ENCODE measurements at regions not wholly inside any gene's neighbourhood (a gene's known extent, or its start where the extent isn't known, plus 50 kb on each side); places are given as distances from the start of the nearest gene placed in this dataset.

GRCh38 chr16:86324320-86324719 lies 186.0 kb upstream of the FOXF1 start:
- no peaks in the 10 kb centered on the region for H3K4me1 ChIP-seq
- no peaks in the 10 kb centered on the region for H3K36me3 ChIP-seq
- DNase-seq (no peak), ATAC-seq (no peak)
- no peak for TF ChIP-seq CTCF (IDR thresholded peaks at IDR 0.05)
- peaks cover 0 to 17% of the 10 kb centered on the region in 2 donors for H3K27me3 ChIP-seq
- intact Hi-C loops (cut with DNase I) = no loop called here
- H3K4me3 ChIP-seq = no peak overlapping the region
- H3K9me3 ChIP-seq = peaks cover 0 to 5% of the 10 kb centered on the region in 2 donors
- no peak overlapping the region for H3K27ac ChIP-seq

- Histone ChIP-seq H3K4me3 (no peak overlapping the region), H3K27ac (no peak overlapping the region), H3K4me1 (no peaks in the 10 kb centered on the region), H3K9me3 (peaks cover 0 to 5% of the 10 kb centered on the region in 2 donors), H3K36me3 (no peaks in the 10 kb centered on the region), H3K27me3 (peaks cover 0 to 17% of the 10 kb centered on the region in 2 donors)
- DNase-seq (no peak), ATAC-seq (no peak)
- intact Hi-C loops (cut with DNase I) = no loop called here
- TF ChIP-seq CTCF (IDR thresholded peaks at IDR 0.05) = no peak
Observed at GRCh38 chr16:86325360-86325759, 185.0 kb upstream of the FOXF1 start.

- Histone ChIP-seq H3K36me3 (no peaks in the 10 kb centered on the region), H3K4me1 (no peaks in the 10 kb centered on the region), H3K9me3 (peaks cover 0 to 5% of the 10 kb centered on the region in 2 donors), H3K27ac (no peak overlapping the region), H3K4me3 (no peak overlapping the region), H3K27me3 (peaks cover 0 to 22% of the 10 kb centered on the region in 2 donors)
- TF ChIP-seq CTCF (IDR thresholded peaks at IDR 0.05) = no peak
- DNase-seq (no peak), ATAC-seq (no peak)
- intact Hi-C loops (cut with DNase I) = no loop called here
Observed at GRCh38 chr16:86325895-86326294, 184.4 kb upstream of the FOXF1 start.

GRCh38 chr16:86327321-86327720 lies 183.0 kb upstream of the FOXF1 start:
- DNase-seq (no peak), ATAC-seq (no peak)
- no peak for TF ChIP-seq CTCF (IDR thresholded peaks at IDR 0.05)
- Histone ChIP-seq H3K4me3 (no peak overlapping the region), H3K27me3 (peaks cover 0 to 30% of the 10 kb centered on the region in 2 donors), H3K27ac (no peak overlapping the region), H3K9me3 (peaks cover 0 to 5% of the 10 kb centered on the region in 2 donors), H3K4me1 (no peaks in the 10 kb centered on the region), H3K36me3 (no peaks in the 10 kb centered on the region)
- intact Hi-C loops (cut with DNase I) = no loop called here

GRCh38 chr16:86330906-86331305 lies 179.4 kb upstream of the FOXF1 start:
- H3K4me1 ChIP-seq = no peaks in the 10 kb centered on the region
- H3K27me3 ChIP-seq = peaks cover 0 to 48% of the 10 kb centered on the region in 2 donors
- no peak for TF ChIP-seq CTCF (IDR thresholded peaks at IDR 0.05)
- intact Hi-C loops (cut with DNase I) = no loop called here
- H3K4me3 ChIP-seq = no peak overlapping the region
- ATAC-seq (no peak), DNase-seq (no peak)
- H3K27ac ChIP-seq = no peak overlapping the region
- H3K36me3 ChIP-seq = no peaks in the 10 kb centered on the region
- H3K9me3 ChIP-seq = no peaks in the 10 kb centered on the region
